NCI-H69 (cell line): ENCODE measurements at regions not wholly inside any gene's neighbourhood (a gene's known extent, or its start where the extent isn't known, plus 50 kb on each side); places are given as distances from the start of the nearest gene placed in this dataset.

ENCODE experiments used
- DNase-seq: peaks from one replicate; lab custom pipeline; 2025; lab: John Stamatoyannopoulos, UW

DNA sequence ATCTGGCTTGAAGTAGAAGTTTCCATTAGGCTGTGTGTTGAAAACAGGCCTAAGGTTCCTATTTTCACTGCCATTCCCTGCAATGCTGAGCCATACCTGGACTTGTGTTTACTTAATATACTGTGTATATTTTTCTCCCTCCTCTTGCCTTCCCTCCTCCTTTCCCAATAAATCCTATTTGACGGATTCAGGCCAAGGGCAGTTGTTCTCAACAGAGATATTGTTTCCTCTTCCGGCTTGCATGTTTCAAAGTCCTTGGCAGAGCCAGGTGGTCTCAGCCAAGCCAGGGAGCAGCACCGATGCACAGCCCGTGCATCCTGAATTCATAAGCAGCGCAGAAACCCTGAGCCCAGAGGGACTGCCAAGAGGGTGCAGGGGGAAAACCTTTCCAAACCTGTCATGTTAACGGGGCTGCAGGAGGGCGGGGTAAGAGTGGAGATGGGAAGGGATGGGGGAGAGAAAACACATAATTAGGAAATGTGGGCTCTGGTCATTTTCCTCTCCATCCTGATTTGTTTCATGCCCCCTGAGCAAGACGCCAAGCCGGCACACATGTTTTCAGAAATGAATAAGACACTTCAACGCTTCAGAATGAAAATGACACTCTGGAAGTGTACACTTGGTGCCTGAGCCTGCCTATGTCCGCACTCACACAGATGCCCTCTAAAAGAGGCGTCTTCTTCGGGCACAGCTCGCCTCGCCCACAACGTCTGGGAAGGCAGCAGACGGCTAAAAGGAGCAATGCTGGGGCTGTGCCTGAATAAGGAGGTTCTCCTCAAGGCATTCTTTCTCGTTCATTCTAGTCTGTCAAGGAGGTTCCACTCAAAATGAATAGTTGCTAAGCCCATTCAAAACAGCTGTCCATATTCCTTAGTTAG is 149.3 kb upstream of the UBL3 start:
- no peak for DNase-seq

DNA sequence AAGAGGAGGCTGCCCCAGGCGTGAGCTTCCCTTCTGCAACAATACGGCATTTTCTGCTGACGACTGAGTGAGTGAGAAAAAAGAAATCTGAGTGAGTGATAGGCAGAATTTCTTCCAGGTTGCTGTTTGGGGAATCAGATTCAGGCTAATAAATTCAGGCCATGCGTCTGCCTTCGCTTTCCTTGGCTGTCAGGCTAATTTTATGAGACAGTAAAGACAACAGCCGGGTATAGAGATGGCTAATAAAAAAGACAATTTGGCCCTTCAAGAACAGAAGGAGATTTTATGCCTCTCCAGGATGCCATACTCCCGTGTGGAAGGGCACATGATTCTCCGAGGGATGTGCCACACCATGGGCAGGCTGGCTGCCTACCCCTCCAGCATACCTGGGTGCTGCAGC is 145.9 kb upstream of the UBL3 start:
- DNase-seq: no peak

DNA sequence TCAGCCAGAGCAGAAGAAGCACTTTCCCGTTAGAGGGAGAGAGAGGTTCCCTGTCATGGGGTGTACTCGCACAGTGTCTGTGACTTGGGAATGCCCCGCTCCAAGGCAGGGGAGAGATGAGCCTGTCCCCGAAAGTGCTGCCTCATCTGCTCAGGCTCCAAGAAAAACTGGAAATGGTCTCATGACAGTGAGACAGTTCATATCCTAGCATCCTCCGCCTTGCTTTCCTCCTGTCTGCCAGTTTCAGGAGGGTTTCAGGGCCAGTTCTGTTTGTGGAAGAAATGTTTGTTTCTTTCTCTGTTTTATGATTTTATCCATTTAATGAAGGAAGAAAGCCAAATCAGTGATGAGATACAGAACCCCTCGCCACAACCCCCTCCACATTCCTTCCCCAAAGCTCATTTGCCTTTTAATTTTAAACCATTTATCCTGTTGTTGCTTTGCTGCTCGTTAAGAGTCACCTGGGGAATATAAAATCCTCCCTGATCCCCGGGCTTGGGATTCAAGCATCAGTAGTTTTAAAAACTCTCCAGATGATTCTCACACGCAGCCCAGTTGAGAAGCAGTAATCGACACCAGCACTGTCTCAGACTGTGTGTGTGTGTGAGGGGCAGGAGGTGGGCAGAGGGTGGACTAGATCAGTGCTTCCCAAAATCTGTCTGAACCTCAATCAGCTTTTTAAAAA is 144.6 kb upstream of the UBL3 start:
- no peak for DNase-seq

DNA sequence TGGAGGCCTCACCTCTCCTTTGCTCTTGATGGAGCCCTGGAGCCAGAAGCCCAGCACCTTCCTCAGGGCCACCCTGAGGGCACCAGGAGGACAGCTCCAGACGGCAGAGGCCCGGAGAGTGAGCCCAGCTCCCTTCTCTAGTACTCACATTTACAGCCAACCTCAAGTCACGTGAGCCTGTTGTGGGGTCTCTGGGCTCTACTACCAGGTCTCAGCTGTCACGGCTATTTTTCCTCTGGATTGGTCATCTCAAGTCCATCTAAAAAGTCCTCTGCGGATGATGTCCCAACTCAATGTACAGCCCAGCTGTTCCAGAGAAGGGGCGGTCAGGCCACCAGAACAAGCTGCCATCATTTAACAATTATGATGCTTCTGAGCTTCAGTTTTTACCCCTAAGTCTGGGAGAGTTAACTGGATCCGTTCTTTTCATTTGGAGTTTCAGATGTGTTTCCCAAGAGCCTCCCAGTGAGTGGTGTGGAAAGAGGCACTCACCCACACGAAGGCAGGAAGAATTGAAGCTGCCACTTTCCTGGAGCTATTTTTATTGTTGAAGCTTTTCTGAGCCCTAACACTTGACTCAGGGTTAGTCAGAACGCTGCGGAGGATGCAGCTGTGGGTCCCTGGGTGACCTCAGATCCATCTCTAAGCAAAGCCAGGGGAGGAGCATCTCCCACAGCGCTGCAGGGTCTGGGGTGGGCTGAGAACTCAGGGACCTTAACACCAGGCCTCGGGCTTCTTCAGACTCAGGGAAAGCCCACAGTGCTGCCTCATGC is 143.5 kb upstream of the UBL3 start:
- DNase-seq: no peak

DNA sequence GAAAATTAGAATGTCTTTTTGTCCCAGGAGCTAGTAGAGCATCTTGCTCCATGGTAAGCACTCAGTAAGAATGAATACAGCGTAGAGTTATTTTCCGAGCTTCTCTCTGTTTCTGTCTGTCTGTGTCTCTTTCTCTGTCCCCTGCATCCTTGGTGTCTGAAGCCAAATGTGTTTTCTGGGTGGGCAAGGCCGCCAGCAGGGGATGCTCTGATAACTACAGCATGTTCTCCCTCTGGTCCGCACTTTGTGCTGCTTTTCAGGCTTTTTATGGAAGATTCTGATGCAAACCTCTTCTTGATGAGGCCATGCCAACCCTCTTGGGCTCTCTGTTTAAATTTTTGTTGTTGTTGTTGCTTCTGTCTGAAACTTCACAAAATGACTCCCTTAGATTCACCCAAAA is 142.8 kb upstream of the UBL3 start:
- no peak for DNase-seq

DNA sequence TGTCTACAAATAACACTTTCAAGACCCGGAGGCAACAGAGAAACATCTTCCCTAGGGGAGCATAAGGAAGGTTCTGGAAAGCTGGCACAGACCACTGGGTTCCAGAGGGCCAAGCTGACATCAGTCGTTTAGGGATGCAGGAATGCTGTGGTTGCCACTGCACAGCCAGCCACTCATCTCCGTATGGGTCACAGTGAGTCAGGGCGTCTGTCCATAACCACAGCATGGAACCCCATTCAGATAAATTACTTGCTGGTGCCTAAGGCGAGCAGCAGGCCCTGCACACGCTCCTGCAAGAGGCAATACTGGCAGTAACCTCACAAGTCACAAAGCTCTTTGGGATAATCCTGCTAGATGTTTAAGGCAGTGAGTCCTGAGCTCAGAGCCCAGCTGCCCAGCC is 140.9 kb upstream of the UBL3 start:
- peak; percentile 14 for DNase-seq

DNA sequence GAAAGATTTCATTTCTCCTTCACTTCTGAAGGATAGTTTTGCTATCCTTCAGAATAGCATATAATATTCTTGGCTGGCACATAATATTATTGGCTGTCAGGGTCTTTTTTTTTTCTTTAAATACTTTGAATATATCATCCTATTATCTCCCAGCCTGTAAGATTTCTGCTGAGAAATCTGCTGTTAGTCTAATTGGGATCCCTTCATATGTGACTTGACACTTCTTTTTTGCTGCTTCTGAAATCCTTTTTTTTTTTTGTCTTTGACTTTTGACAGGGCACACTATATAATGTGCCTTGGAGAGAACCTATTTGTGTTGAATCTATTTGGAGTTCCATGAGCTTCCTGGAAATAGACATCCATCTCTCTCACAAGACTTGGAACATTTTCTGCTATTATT is 136.9 kb upstream of the UBL3 start:
- no peak for DNase-seq

DNA sequence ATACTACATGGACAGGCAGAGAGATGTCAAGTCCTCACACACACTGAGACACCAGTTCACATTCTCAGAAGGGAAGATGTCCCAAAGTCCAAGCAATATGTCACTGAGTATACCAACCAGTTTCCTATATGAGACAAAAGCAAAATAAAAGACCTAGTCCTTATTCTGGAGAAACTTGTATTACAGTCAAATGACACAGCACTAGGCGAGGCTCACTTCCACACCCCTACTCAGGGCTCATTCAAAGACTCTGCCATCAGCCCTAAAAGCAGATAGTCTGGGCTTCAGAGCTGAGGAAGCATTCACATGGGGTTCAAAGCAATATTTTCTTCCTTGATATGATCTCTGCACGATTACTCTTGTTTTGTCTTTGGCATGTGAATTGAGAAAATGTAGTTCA is 129.9 kb upstream of the UBL3 start:
- DNase-seq: no peak

DNA sequence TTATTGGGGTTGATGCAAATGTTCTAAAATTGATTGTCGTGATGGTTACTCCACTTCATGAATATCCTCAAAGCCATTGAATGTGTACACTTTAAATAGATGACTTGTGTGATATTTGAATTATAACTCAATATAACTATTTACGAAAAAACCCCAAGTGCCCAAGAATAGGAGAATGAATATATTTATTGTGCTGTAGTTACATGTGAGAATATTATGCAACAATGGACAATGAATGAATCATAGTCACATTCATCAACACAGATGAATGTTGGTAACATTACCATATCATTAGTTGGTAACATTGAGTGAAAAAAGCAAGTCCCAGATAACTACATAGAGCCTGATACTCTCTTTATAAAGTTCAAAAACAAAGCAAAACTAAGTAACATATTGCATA is 127.8 kb upstream of the UBL3 start:
- DNase-seq: no peak

DNA sequence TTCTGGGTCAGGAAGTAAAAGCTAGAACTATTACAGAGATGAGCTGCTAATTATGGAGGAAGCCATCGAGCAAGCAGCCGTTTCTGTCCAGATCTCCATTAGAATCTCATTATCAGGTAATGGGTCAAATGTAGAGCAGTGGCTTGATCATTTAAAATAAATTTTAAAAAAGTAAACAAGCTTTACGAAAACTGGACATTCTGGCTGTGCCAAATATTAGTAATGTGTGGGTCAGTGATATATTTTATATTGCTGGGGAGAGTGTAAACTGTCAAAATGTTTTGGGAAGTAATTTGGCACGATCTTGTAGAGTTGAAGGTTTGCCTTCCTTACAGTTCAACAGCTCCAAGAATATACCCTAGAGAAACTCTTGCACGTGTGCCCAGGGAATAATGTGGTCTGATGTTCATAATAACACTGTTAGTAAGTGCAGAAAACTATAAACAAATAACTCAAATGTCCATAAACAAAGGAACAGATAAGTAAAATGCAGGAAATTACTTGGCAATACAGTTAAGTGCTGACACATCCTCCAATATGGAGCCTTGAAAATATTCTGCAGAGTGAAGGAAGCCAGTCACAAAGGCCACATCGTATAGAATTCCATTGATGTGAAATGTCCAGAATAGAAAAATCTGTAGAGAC is 127.2 kb upstream of the UBL3 start:
- no peak for DNase-seq

DNA sequence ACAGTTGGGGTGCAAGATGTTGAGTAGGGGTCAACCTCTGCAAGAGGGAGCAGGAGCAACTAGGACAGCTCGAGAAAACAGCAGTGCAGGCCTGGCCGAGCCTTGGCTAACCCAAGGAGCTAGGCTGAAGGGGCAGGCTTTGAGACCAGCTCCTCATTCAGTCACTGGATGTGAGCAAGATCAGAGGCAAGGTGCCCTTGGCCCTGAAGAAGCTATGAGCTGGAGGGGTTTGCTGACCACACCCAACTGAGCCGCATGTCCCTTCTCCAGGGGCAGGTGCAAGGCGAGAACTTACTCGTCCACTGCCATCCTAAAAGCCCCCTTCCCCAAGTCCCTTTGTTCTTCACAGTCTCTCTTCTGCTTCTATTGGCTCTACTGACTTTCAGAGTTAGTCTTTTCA is 126.1 kb upstream of the UBL3 start:
- DNase-seq: no peak

DNA sequence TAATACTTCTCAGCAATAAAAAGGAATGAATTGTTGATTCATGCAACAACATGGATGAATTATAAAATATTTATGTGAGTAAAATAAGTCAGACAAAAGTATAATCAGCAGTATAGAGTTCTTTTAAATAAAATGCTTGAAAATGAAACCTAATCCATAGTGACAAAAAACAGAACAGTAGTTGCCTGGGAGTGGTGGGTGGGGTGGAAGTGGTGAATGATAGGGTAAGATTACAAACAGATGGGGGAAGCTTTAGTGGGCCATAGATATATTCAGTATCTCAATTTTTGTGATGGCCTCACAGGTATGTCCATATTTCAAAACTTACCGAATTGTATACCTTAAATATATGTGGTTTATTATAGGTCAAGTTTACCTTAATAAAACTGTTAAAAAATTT is 124.9 kb upstream of the UBL3 start:
- no peak for DNase-seq

DNA sequence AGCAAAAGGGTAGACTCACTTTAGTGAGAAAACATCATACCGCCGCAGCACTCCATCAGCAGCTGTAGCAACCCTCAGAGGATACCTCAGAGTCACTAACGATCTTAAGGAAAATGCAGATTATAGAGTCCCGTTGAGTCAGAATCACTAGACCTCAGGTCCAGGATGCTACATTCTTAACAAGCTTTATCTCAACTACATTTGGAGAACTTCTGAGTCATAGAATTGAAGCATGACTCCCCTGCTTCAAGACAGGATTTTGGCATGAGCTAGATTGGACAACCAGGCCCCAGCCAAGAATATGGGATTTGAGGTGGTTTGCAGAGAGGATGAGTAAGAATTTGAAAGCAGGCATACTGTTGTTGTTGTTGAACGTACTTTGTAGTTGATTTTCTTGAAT is 118.9 kb upstream of the UBL3 start:
- no peak for DNase-seq

DNA sequence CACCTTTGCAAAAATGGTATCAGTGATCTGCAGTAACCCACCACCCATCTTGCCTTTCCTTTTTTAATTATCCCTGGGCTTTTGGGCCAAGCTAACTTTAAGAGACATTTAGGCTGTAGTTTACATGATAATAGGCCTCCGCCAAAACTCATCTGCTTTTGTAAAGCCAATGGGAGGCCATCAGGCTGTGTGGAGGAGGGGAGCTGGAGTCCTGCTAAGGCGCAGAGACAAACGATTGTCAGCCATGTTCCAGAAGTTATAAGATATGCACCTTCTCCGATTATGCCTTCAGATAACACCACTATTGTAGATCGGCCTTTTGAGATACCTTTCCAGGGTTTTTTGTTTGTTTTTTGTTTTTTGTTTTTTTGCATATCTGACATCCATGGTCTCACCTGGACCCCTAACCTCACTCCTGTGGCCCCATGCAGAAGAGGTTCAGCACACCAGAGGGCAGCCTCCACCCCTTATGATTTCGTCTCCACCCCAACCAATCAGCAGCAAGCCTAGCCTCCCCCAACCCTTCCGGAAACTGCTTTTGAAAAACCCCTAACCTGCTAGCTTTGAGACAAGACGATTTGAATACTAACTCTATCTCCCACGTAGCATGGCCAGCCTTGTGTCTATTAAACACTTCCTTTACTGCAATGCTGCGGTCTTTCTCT is 113.9 kb upstream of the UBL3 start:
- no peak for DNase-seq

DNA sequence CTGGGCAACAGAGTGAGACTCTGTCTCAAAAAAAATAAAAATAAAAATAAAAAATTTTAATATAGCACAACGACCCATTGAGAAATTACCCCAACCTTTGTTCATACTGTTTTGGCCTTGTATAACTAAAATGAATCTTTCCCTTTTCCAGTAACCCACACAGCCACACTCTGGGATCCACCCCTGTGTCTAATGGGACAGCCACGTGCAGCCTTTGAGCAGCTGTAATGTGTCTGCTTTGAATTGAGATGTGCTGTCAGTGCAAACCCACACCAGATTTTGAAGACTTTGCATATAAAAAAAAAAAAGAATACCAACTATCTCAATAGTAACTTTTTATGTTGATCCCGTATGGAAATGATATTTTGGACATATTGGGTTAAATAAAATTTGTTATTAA is 112.7 kb upstream of the UBL3 start:
- no peak for DNase-seq

DNA sequence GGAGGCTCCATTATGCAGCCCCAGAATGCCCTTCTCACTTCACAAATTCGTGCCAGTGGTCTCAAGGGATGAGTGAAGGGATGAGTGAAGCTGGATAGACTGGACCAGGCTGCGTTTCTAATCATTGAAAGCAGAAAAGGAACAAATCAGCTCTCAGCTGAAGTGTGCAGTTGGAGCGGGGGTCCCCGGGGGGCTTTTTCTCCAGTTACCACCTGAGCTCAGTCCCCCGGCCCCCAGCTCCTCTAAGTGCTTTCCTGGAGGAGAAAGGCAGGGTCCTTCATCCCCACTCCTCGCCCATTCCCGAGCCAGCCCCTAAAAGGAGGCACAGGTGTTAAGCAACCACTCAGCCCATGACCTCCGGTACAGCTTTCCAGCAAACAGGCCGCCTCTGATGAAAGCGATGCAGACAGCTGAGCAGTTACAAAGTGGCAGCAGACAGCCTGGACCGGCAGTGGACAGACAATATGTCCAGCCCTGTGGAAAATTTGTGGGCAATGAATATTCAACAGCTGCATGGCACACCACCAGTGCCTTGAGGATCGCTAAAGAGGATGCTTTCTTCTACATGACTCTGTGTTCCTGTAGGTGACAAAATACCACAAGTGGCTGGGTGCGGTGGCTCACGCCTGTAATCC is 110.7 kb upstream of the UBL3 start:
- no peak for DNase-seq

DNA sequence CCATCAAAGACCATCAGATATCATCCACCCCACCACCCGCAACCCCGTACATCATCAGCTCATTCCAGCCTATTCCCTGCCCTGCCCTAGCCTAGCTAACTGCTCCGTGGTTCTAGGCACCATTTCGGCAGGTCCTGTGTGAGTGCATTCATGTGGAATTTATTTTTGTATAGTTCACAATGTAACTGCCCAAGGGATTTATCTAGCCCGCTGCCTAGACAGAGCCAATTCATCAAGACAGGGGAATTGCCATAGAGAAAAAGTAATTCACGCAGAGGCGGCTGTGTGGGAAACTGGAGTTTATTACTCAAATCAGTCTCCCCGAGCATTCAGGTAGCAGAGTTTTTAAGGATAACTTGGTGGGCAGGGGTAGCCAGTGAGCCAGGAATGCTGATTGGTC is 109.2 kb upstream of the UBL3 start:
- DNase-seq: no peak

DNA sequence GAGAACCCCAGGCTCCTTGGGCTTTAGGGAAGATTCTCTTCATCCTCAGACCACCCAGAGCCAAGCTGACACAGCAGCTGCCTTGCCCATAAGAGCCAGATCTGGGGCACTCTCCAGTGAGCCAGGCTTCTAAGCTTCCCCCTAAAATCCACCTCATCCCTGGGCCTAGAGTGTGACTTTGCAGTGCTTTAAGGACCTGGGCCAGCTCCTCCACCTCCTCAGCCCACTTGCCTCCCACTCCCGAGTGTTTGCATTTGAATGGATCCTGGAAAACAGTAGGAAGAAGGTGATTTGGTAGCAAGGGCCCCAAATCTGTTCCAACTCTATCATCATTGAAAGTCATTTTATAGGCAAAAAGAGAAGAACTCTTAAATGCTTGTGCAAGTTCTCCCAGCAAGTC is 108.7 kb upstream of the UBL3 start:
- no peak for DNase-seq

DNA sequence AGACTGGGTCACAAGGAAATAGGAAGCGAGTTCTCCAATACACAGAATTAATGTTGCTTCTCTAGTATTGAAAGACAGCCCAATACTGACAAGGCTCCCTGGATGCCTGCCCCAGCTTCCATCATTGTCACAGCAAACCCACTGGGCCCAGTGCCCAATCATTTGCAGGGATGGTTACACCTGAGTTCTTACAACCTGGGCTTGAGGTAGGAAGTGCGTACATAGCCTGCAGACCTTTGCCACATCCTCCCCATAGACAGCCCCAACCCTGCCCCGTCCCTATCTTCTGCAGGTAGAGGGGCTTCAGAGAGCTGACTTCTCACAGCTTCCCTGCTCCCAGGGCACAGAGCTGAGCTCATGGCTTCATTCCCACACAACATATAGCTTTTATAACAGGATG is 108.1 kb upstream of the UBL3 start:
- no peak for DNase-seq

DNA sequence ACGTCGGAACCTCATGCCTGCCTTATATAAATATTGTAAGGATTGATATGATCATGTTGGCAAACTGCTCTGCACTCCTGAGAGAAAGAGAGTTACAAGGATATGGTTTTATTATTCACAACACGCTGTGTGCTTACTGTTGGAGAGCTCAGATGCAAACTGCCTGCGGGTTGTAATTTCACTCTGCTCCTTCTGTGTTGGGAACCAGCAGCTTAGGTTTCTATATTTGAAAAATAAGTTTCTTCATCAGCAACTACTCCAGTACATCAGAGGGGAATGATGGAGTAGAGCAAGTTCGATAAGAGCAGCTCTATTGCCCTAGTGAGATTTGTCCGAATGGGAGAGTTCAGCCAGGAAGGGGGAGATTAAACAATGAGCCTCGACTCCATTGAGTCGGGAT is 106.9 kb upstream of the UBL3 start:
- DNase-seq: peak; percentile 1

DNA sequence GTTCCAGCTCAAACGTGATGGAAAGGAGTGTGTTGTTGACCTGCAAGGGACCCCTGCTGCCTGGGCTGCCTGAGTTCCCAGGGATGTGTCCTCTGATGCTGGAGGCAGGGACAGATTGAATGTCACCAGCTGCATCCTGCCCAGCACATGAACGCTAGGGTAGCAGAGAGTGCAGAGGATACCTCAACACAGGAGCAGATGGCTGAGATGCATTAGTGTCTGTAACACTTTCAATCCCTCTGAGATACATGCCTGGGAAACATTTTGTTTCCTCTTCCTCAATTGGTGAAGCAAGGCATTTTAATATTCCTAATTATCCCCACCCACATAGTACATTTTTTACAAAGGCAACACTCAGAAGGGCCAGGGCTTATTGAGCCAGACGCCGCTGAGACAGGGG is 106.4 kb upstream of the UBL3 start:
- DNase-seq: peak; percentile 46
